ENCODE measurements at regions not wholly inside any gene's neighbourhood (a gene's known extent, or its start where the extent isn't known, plus 50 kb on each side); places are given as distances from the start of the nearest gene placed in this dataset.

GRCh38 chr2:10210336-10210735 is 87.8 kb downstream of the RRM2 start:
- TF ChIP-seq CTCF (IDR thresholded peaks at IDR 0.05; ENCODE audit: insufficient read depth, low read depth, low read length) = no peak
- DNase-seq (ENCODE audit: low read depth) = no peak
- no peak overlapping the region for H3K4me3 ChIP-seq (ENCODE audit: low read depth, low read length)

- no peak for TF ChIP-seq CTCF (IDR thresholded peaks at IDR 0.05; ENCODE audit: insufficient read depth, low read depth, low read length)
- no peak overlapping the region for H3K4me3 ChIP-seq (ENCODE audit: low read depth, low read length)
- DNase-seq (ENCODE audit: low read depth) = no peak
Measured at GRCh38 chr2:10211844-10212422, 89.4 kb downstream of the RRM2 start.

- no peak for DNase-seq (ENCODE audit: low read depth)
- TF ChIP-seq CTCF (IDR thresholded peaks at IDR 0.05; ENCODE audit: insufficient read depth, low read depth, low read length) = no peak
Measured at GRCh38 chr2:10212827-10213226, 89.9 kb upstream of the HPCAL1 start.

GRCh38 chr2:10214179-10214578 is 88.5 kb upstream of the HPCAL1 start:
- TF ChIP-seq CTCF (IDR thresholded peaks at IDR 0.05; ENCODE audit: insufficient read depth, low read depth, low read length) = no peak

More at GRCh38 chr2:10212827-10213226, 89.9 kb upstream of the HPCAL1 start:
- H3K4me3 ChIP-seq (ENCODE audit: low read depth, low read length) = no peak overlapping the region

GRCh38 chr2:10215393-10215935 is 87.2 kb upstream of the HPCAL1 start:
- no peak for TF ChIP-seq CTCF (IDR thresholded peaks at IDR 0.05; ENCODE audit: insufficient read depth, low read depth, low read length)
- DNase-seq (ENCODE audit: low read depth) = no peak
- H3K4me3 ChIP-seq (ENCODE audit: low read depth, low read length) = no peak overlapping the region

More at GRCh38 chr2:10214179-10214578, 88.5 kb upstream of the HPCAL1 start:
- no peak for DNase-seq (ENCODE audit: low read depth)
- H3K4me3 ChIP-seq (ENCODE audit: low read depth, low read length) = no peak overlapping the region

- H3K4me3 ChIP-seq (ENCODE audit: low read depth, low read length) = no peak overlapping the region
- DNase-seq (ENCODE audit: low read depth) = no peak
- TF ChIP-seq CTCF (IDR thresholded peaks at IDR 0.05; ENCODE audit: insufficient read depth, low read depth, low read length) = no peak
Measured at GRCh38 chr2:10216677-10217488, 85.8 kb upstream of the HPCAL1 start.
